ENCODE measurements at regions not wholly inside any gene's neighbourhood (a gene's known extent, or its start where the extent isn't known, plus 50 kb on each side); places are given as distances from the start of the nearest gene placed in this dataset.

- Mint-ChIP-seq H3K27ac (no peak overlapping the region), H3K4me3 (no peak overlapping the region), H3K4me1 (peaks cover 10% of the 10 kb centered on the region), H3K27me3 (ENCODE audit: insufficient read depth) (no peaks in the 10 kb centered on the region), H3K36me3 (ENCODE audit: low read depth) (no peaks in the 10 kb centered on the region), H3K9me3 (no peaks in the 10 kb centered on the region)
- H3K9me3 ChIP-seq (ENCODE audit: control insufficient read depth, low read length): no peaks in the 10 kb centered on the region
- H3K4me3 ChIP-seq (ENCODE audit: low read length): no peak overlapping the region
- TF ChIP-seq, protein P1, sequence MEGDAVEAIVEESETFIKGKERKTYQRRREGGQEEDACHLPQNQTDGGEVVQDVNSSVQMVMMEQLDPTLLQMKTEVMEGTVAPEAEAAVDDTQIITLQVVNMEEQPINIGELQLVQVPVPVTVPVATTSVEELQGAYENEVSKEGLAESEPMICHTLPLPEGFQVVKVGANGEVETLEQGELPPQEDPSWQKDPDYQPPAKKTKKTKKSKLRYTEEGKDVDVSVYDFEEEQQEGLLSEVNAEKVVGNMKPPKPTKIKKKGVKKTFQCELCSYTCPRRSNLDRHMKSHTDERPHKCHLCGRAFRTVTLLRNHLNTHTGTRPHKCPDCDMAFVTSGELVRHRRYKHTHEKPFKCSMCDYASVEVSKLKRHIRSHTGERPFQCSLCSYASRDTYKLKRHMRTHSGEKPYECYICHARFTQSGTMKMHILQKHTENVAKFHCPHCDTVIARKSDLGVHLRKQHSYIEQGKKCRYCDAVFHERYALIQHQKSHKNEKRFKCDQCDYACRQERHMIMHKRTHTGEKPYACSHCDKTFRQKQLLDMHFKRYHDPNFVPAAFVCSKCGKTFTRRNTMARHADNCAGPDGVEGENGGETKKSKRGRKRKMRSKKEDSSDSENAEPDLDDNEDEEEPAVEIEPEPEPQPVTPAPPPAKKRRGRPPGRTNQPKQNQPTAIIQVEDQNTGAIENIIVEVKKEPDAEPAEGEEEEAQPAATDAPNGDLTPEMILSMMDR (conservative IDR thresholded peaks at IDR 0.05): no peak
- no peaks in the 10 kb centered on the region for H3K27me3 ChIP-seq (ENCODE audit: control insufficient read depth, insufficient read depth, low read length, poor library complexity, severe bottlenecking)
- no peak for DNase-seq
- H3K36me3 ChIP-seq (ENCODE audit: control insufficient read depth, insufficient read depth, low read length): no peaks in the 10 kb centered on the region
- no peaks in the 10 kb centered on the region for H3K4me1 ChIP-seq (ENCODE audit: control insufficient read depth, insufficient read depth, low read length)
- H3K9ac ChIP-seq (ENCODE audit: extremely low read depth, low read length, poor library complexity, severe bottlenecking): no peak overlapping the region
- WGBS, 2 experiments (ENCODE audit: insufficient coverage in 1 of 2, insufficient read length in 1 of 2): 93 to 100% methylated on average over 2 to 3 of the region's 3 CpGs
- no peak overlapping the region for H3K27ac ChIP-seq (ENCODE audit: low read depth, low read length)
These were observed 906.8 kb downstream of the GRIK2 start for GRCh38 chr6:102300350-102300749.

- H3K36me3 ChIP-seq (ENCODE audit: control insufficient read depth, insufficient read depth, low read length): no peaks in the 10 kb centered on the region
- no peak overlapping the region for H3K27ac ChIP-seq (ENCODE audit: low read depth, low read length)
- H3K27me3 ChIP-seq (ENCODE audit: control insufficient read depth, insufficient read depth, low read length, poor library complexity, severe bottlenecking): no peaks in the 10 kb centered on the region
- no peak overlapping the region for H3K4me3 ChIP-seq (ENCODE audit: low read length)
- H3K9me3 ChIP-seq (ENCODE audit: control insufficient read depth, low read length): no peaks in the 10 kb centered on the region
- H3K4me1 ChIP-seq (ENCODE audit: control insufficient read depth, insufficient read depth, low read length): no peaks in the 10 kb centered on the region
- Mint-ChIP-seq H3K27me3 (ENCODE audit: insufficient read depth) (no peaks in the 10 kb centered on the region), H3K27ac (no peak overlapping the region), H3K36me3 (ENCODE audit: low read depth) (peaks cover 3% of the 10 kb centered on the region), H3K4me3 (no peak overlapping the region), H3K4me1 (peaks cover 10% of the 10 kb centered on the region), H3K9me3 (peaks cover 16% of the 10 kb centered on the region)
- TF ChIP-seq, protein P1 (conservative IDR thresholded peaks at IDR 0.05): no peak
- DNase-seq: no peak
- no peak overlapping the region for H3K9ac ChIP-seq (ENCODE audit: extremely low read depth, low read length, poor library complexity, severe bottlenecking)
These were observed 904.5 kb downstream of the GRIK2 start for GRCh38 chr6:102298051-102298450.
